Memory B cell (primary cell): ENCODE measurements at regions not wholly inside any gene's neighbourhood (a gene's known extent, or its start where the extent isn't known, plus 50 kb on each side); places are given as distances from the start of the nearest gene placed in this dataset.
A peak's percentile ranks its signal among the peaks of the same experiment; 100 is the strongest.

Experiments used
- ATAC-seq: fragments of 150-1000 bp; cut with Tn5 transposase; 2 replicates; pipeline ENCODE4 v1.10.0; 2021; ENCODE audit warnings: low read depth, mild to moderate bottlenecking, moderate library complexity
- DNase-seq, 2 donors: peaks; one replicate each; pipeline ENCODE4 v3.0.0; 2022; ENCODE audit warnings: low spot score in 2 of 2
- H3K27ac Mint-ChIP-seq: one replicate; pipeline ENCODE4 v1.8.0; 2022; ENCODE audit warnings: mild to moderate bottlenecking, moderate library complexity, mixed read lengths
- H3K27me3 Mint-ChIP-seq: one replicate; pipeline ENCODE4 v1.8.0; 2022; ENCODE audit warnings: mixed read lengths
- H3K36me3 Mint-ChIP-seq: one replicate; pipeline ENCODE4 v1.8.0; 2022; ENCODE audit warnings: mild to moderate bottlenecking, mixed read lengths
- H3K4me1 Mint-ChIP-seq: one replicate; pipeline ENCODE4 v1.8.0; 2022; ENCODE audit warnings: mixed read lengths
- H3K4me3 Mint-ChIP-seq: one replicate; pipeline ENCODE4 v1.8.0; 2022; ENCODE audit warnings: mild to moderate bottlenecking, moderate library complexity, mixed read lengths
- H3K9me3 Mint-ChIP-seq: one replicate; pipeline ENCODE4 v1.8.0; 2022; ENCODE audit warnings: mixed read lengths

GRCh38 chr5:89353837-89354551, 471.0 kb upstream of the MEF2C start:
- DNase-seq (no peak), ATAC-seq (no peak)
- H3K9me3 Mint-ChIP-seq = no peaks in the 10 kb centered on the region
- no peak overlapping the region for H3K27ac Mint-ChIP-seq
- no peaks in the 10 kb centered on the region for H3K27me3 Mint-ChIP-seq
- no peak overlapping the region for H3K4me3 Mint-ChIP-seq
- H3K4me1 Mint-ChIP-seq = peaks cover 3% of the 10 kb centered on the region
- no peaks in the 10 kb centered on the region for H3K36me3 Mint-ChIP-seq

GRCh38 chr5:89351975-89352374, 469.0 kb upstream of the MEF2C start:
- H3K4me3 Mint-ChIP-seq = no peak overlapping the region
- DNase-seq (no peak), ATAC-seq (no peak)
- H3K4me1 Mint-ChIP-seq = peaks cover 3% of the 10 kb centered on the region
- no peaks in the 10 kb centered on the region for H3K27me3 Mint-ChIP-seq
- H3K27ac Mint-ChIP-seq = no peak overlapping the region
- H3K36me3 Mint-ChIP-seq = no peaks in the 10 kb centered on the region
- no peaks in the 10 kb centered on the region for H3K9me3 Mint-ChIP-seq

GRCh38 chr5:89351222-89351621, 468.2 kb upstream of the MEF2C start:
- Mint-ChIP-seq H3K4me1 (peaks cover 6% of the 10 kb centered on the region), H3K4me3 (no peak overlapping the region), H3K36me3 (no peaks in the 10 kb centered on the region), H3K27ac (no peak overlapping the region), H3K9me3 (peaks cover 2% of the 10 kb centered on the region), H3K27me3 (no peaks in the 10 kb centered on the region)
- DNase-seq (no peak), ATAC-seq (no peak)

- ATAC-seq = no peak
- peaks cover 6% of the 10 kb centered on the region for H3K4me1 Mint-ChIP-seq
- DNase-seq = no peak
- H3K27me3 Mint-ChIP-seq = no peaks in the 10 kb centered on the region
- no peak overlapping the region for H3K4me3 Mint-ChIP-seq
- H3K9me3 Mint-ChIP-seq = peaks cover 2% of the 10 kb centered on the region
- no peak overlapping the region for H3K27ac Mint-ChIP-seq
- no peaks in the 10 kb centered on the region for H3K36me3 Mint-ChIP-seq
Measured at GRCh38 chr5:89350684-89351083, 467.7 kb upstream of the MEF2C start.

- H3K27ac Mint-ChIP-seq = peak overlapping the region; percentile 16
- H3K4me1 Mint-ChIP-seq = peaks cover 6% of the 10 kb centered on the region
- H3K27me3 Mint-ChIP-seq = no peaks in the 10 kb centered on the region
- H3K36me3 Mint-ChIP-seq = no peaks in the 10 kb centered on the region
- no peak for DNase-seq
- H3K9me3 Mint-ChIP-seq = peaks cover 2% of the 10 kb centered on the region
- ATAC-seq = no peak
- H3K4me3 Mint-ChIP-seq = no peak overlapping the region
Measured at GRCh38 chr5:89349246-89349980, 466.4 kb upstream of the MEF2C start.

- no peaks in the 10 kb centered on the region for H3K27me3 Mint-ChIP-seq
- peaks cover 2% of the 10 kb centered on the region for H3K9me3 Mint-ChIP-seq
- peaks cover 23% of the 10 kb centered on the region for H3K4me1 Mint-ChIP-seq
- ATAC-seq (no peak), DNase-seq (no peak)
- H3K4me3 Mint-ChIP-seq = no peak overlapping the region
- H3K27ac Mint-ChIP-seq = no peak overlapping the region
- no peaks in the 10 kb centered on the region for H3K36me3 Mint-ChIP-seq
Measured at GRCh38 chr5:89346573-89346972, 463.6 kb upstream of the MEF2C start.

- DNase-seq = peak; percentile 12 to 29
- Mint-ChIP-seq H3K4me1 (peaks cover 21% of the 10 kb centered on the region), H3K27ac (peak overlapping the region; percentile 62), H3K4me3 (no peak overlapping the region), H3K9me3 (peaks cover 2% of the 10 kb centered on the region), H3K27me3 (no peaks in the 10 kb centered on the region), H3K36me3 (no peaks in the 10 kb centered on the region)
- peak; percentile 95 for ATAC-seq
Measured at GRCh38 chr5:89343666-89344065, 460.7 kb upstream of the MEF2C start.

GRCh38 chr5:89342106-89342876, 459.3 kb upstream of the MEF2C start:
- no peaks in the 10 kb centered on the region for H3K27me3 Mint-ChIP-seq
- peak; percentile 25 for ATAC-seq
- H3K27ac Mint-ChIP-seq = peak overlapping the region; percentile 62
- H3K36me3 Mint-ChIP-seq = no peaks in the 10 kb centered on the region
- peaks cover 2% of the 10 kb centered on the region for H3K9me3 Mint-ChIP-seq
- DNase-seq = no peak
- H3K4me3 Mint-ChIP-seq = peak overlapping the region; percentile 1
- H3K4me1 Mint-ChIP-seq = peaks cover 21% of the 10 kb centered on the region

GRCh38 chr5:89338935-89339334, 456.0 kb upstream of the MEF2C start:
- Mint-ChIP-seq H3K36me3 (no peaks in the 10 kb centered on the region), H3K4me3 (no peak overlapping the region), H3K9me3 (no peaks in the 10 kb centered on the region), H3K27me3 (no peaks in the 10 kb centered on the region), H3K27ac (no peak overlapping the region), H3K4me1 (peaks cover 17% of the 10 kb centered on the region)
- DNase-seq (no peak), ATAC-seq (no peak)

- Mint-ChIP-seq H3K9me3 (no peaks in the 10 kb centered on the region), H3K27me3 (no peaks in the 10 kb centered on the region), H3K4me3 (no peak overlapping the region), H3K27ac (no peak overlapping the region), H3K36me3 (no peaks in the 10 kb centered on the region), H3K4me1 (no peaks in the 10 kb centered on the region)
- no peak for ATAC-seq
- DNase-seq = no peak
Measured at GRCh38 chr5:89336111-89336510, 453.1 kb upstream of the MEF2C start.

- ATAC-seq (no peak), DNase-seq (no peak)
- H3K27ac Mint-ChIP-seq = no peak overlapping the region
- peaks cover under 1% of the 10 kb centered on the region for H3K4me1 Mint-ChIP-seq
- peaks cover 3% of the 10 kb centered on the region for H3K9me3 Mint-ChIP-seq
- H3K27me3 Mint-ChIP-seq = no peaks in the 10 kb centered on the region
- H3K4me3 Mint-ChIP-seq = no peak overlapping the region
- peaks cover 2% of the 10 kb centered on the region for H3K36me3 Mint-ChIP-seq
Measured at GRCh38 chr5:89330140-89330539, 447.2 kb upstream of the MEF2C start.

GRCh38 chr5:89327608-89328007, 444.6 kb upstream of the MEF2C start:
- no peak for DNase-seq
- no peak for ATAC-seq
- peaks cover 3% of the 10 kb centered on the region for H3K9me3 Mint-ChIP-seq
- H3K36me3 Mint-ChIP-seq = peaks cover 2% of the 10 kb centered on the region
- H3K4me3 Mint-ChIP-seq = no peak overlapping the region
- no peaks in the 10 kb centered on the region for H3K27me3 Mint-ChIP-seq
- peaks cover 5% of the 10 kb centered on the region for H3K4me1 Mint-ChIP-seq
- H3K27ac Mint-ChIP-seq = no peak overlapping the region

- Mint-ChIP-seq H3K36me3 (peaks cover 2% of the 10 kb centered on the region), H3K27ac (no peak overlapping the region), H3K27me3 (no peaks in the 10 kb centered on the region), H3K4me3 (no peak overlapping the region), H3K9me3 (peaks cover 3% of the 10 kb centered on the region), H3K4me1 (peaks cover 5% of the 10 kb centered on the region)
- ATAC-seq (no peak), DNase-seq (no peak)
Measured at GRCh38 chr5:89324990-89325389, 442.0 kb upstream of the MEF2C start.
